Gastroesophageal sphincter (tissue), 3 donors: ENCODE measurements at regions not wholly inside any gene's neighbourhood (a gene's known extent, or its start where the extent isn't known, plus 50 kb on each side); places are given as distances from the start of the nearest gene placed in this dataset.

Experiments
- CTCF ChIP-seq, 4 experiments: fragments of 200-600 bp in 2 of 4; fragments of 450-650 bp in 2 of 4; sonication (generic) in 1 of 4; IDR thresholded peaks; one replicate each; pipeline ENCODE4 v1.5.1; 2017 to 2019; ENCODE audit warnings: antibody characterized with exemption in 4 of 4, mild to moderate bottlenecking in 2 of 4, moderate library complexity in 2 of 4
- EP300 ChIP-seq: sonication (generic); formaldehyde crosslinking; IDR thresholded peaks from one replicate; pipeline ENCODE4 v1.6.1; 2017; ENCODE audit warnings: antibody characterized with exemption, mild to moderate bottlenecking

- no peak for TF ChIP-seq CTCF (IDR thresholded peaks at IDR 0.05)
- no peak for TF ChIP-seq EP300
These were observed 234.1 kb downstream of the CDH26 start for GRCh38 chr20:60192326-60192725.
